ENCODE measurements at regions not wholly inside any gene's neighbourhood (a gene's known extent, or its start where the extent isn't known, plus 50 kb on each side); places are given as distances from the start of the nearest gene placed in this dataset.

GRCh38 chr17:36816214-36816906 lies 120.9 kb upstream of the LHX1 start:
- TF ChIP-seq EZH2 (IDR thresholded peaks at IDR 0.05; ENCODE audit: borderline replicate concordance, low read depth, low read length, severe bottlenecking) (no peak), CTCF (IDR thresholded peaks at IDR 0.05; ENCODE audit: borderline replicate concordance, extremely low read depth, low read length, poor library complexity, severe bottlenecking) (no peak)

All from DND-41 (cell line).